GM21786 (cell line): ENCODE measurements at regions not wholly inside any gene's neighbourhood (a gene's known extent, or its start where the extent isn't known, plus 50 kb on each side); places are given as distances from the start of the nearest gene placed in this dataset.
A peak's percentile ranks its signal among the peaks of the same experiment; 100 is the strongest.
"Not testable (repeated sequence)": the region's sequence is repeated elsewhere in the genome, so short reads cannot be mapped to it uniquely, and the experiment has no call there.

Experiments
- ATAC-seq: cut with Tn5 transposase; IDR thresholded peaks from one replicate; pipeline ENCODE4 v1.9.1; 2021; ENCODE audit not compliant: unreplicated experiment

GRCh38 chr18:46226461-46226860, 122.3 kb downstream of the HAUS1 start:
- ATAC-seq = no peak

DNA sequence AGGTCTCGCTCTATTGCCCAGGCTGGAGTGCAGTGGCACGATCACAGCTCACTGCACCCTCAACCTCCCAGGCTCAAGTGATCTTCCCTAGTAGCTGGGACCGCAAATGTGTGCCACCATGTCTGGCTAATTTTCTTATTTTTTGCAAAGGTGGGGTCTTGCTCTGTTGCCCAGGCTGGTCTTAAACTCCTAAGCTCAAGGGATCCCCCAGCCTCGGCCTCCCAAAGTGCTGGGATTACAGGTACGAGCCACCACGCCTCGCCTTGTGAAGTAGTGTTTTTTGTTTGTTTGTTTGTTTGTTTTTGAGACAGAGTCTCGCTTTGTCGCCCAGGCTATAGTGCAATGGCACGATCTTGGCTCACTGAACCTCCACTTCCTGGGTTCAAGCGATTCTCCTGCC, 125.5 kb downstream of the HAUS1 start:
- ATAC-seq = not testable (repeated sequence)

GRCh38 chr18:46236156-46236555, 132.0 kb downstream of the HAUS1 start:
- no peak for ATAC-seq

DNA sequence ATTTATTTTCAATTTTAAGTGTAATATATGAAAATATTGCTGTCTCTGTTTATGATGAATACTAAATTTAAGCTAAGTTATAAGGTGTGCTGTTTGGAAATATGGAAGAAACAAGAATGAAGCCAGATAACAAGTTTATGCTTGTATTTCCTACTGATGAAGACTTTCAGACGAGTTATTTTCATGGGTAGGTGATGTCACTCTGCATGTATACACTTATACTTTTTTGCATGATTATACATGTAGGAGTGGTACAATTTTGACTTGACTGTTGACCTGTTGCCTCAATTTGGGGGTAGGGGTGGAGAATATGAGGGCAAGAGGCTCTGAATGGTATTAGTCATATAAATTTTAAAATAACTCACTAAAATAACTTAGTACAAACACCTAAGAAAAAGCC, 133.7 kb downstream of the HAUS1 start:
- no peak for ATAC-seq

- no peak for ATAC-seq
These were observed 135.4 kb downstream of the HAUS1 start for GRCh38 chr18:46239549-46239948.

DNA sequence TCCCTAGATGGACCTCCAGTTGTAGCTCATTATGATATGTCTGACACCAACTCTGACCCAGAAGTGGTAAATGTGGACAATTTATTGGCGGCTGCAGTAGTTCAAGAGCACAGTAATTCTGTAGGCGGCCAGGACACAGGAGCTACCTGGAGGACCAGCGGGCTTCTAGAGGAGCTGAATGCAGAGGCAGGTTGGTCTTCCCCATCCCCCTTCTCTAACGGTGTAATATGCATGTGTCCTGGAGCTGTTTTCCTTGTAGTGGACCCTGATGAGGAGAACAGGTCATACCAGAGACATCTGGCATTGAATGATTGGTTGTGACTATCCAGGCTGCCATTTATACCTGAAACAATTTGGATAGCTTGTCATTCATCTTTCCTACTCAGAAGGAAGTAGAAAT, 135.8 kb downstream of the HAUS1 start:
- no peak for ATAC-seq

GRCh38 chr18:46241393-46241792, 137.2 kb downstream of the HAUS1 start:
- not testable (repeated sequence) for ATAC-seq

DNA sequence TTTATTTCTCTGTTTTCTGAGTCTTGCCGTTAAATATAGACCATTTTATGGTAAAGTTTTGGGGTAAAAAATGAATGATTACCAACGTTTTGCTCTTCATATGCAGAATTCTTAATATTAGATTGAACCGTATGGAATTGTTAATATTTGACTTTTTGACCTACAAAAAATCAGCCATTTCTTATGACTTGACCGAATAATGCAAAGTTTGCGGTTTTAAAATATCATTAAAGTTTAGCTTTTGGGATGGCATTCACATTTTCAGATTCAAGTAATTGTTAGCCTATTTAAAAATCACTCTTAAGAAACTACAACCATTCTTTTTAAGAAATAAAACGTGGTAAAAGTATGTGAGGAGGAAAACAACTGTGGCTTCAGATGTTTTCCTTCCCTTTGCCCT, 138.0 kb downstream of the HAUS1 start:
- no peak for ATAC-seq

DNA sequence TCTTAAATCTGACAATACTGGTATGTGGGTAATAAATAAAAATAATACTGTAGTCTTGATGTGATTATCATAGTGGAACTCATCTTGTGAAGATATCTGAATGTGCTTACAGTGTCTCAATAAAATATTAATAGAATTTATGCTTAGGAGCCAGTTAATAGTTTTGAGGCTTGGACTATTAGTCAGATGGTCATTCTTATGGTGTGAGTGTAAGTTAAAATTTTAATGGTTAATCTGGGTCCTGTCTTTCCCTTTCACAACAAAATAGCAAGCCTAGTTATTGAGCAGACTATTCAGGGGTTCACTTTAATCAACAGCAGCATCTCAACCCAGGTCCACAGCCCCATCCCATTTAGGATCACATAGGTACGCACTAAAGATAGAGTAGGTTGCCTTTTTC, 138.9 kb downstream of the HAUS1 start:
- no peak for ATAC-seq

DNA sequence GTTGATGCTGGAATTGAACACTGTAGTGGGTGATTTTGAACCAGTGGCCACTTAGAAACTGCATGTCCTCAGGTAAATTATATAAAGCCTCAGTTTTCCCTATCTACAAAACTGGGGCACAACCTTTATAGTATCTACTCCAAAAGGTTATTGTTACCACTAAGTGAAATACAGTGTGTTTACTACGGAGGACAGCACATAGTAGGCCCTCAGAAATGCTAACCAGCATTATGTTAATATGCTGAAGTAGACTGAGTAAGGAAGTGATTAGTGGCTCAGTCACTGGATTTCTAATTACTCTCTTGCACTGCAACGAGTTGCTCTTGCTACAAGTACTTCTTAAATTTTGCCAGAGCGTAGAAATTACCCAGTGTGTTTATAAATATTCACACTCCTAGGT, 139.5 kb downstream of the HAUS1 start:
- ATAC-seq = no peak

- no peak for ATAC-seq
These were observed 141.9 kb downstream of the HAUS1 start for GRCh38 chr18:46246101-46246500.

GRCh38 chr18:46247942-46248341, 143.8 kb downstream of the HAUS1 start:
- no peak for ATAC-seq

DNA sequence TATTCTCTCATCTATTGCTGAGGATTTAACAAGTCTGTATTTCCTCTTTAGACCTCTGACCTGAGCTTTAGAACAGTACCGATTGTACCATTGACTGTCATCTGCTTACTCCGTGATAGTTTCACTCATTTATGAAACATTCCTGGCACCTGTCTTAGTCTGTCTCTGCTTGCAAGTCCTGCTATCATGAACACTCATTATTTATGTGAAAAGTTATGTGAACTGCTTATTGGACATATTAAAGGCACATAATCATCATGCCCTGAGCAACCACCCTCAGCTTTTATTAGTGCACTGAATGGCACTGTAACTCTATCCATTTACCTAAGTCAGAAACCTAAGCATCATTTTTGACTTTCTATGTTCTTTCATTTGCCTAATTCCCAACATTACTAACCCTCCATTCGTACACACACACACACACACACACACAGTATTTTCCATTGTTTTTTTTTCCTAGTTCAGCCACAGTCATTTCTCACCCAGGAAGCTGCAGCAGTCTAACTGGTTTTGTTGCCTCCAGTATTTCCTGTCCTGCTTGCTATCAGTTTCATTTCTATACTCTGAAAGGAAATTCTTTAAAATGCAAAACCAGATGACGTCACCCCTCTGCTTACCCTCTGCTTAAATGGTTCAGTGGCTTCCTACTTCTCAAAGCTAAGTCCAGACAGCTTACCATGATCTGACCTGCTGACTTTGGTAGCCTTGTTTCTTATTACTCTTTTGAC, 146.1 kb downstream of the HAUS1 start:
- peak; percentile 99 for ATAC-seq

DNA sequence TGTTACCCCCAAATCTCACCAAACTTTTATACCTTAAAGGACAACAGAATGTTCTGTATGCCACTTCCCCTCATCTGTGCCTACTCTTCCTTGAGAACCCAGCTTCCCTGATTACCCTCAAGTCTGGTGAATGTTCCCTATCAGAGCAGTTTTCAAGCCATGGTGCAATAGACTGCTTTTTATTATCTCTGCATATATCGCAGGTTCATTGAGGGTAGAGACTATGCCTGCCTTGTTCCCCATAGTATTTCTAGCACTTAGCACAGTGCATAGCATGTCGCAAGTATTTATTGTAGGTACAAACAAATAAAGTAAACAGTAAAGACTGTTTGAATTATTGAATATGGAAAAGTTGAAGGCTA, 146.6 kb downstream of the HAUS1 start:
- ATAC-seq = no peak

GRCh38 chr18:46252759-46253158, 148.6 kb downstream of the HAUS1 start:
- ATAC-seq = no peak

GRCh38 chr18:46253498-46253897, 149.3 kb downstream of the HAUS1 start:
- no peak for ATAC-seq

GRCh38 chr18:46256078-46256477, 151.9 kb downstream of the HAUS1 start:
- ATAC-seq = no peak

GRCh38 chr18:46257366-46257765, 153.2 kb downstream of the HAUS1 start:
- no peak for ATAC-seq

DNA sequence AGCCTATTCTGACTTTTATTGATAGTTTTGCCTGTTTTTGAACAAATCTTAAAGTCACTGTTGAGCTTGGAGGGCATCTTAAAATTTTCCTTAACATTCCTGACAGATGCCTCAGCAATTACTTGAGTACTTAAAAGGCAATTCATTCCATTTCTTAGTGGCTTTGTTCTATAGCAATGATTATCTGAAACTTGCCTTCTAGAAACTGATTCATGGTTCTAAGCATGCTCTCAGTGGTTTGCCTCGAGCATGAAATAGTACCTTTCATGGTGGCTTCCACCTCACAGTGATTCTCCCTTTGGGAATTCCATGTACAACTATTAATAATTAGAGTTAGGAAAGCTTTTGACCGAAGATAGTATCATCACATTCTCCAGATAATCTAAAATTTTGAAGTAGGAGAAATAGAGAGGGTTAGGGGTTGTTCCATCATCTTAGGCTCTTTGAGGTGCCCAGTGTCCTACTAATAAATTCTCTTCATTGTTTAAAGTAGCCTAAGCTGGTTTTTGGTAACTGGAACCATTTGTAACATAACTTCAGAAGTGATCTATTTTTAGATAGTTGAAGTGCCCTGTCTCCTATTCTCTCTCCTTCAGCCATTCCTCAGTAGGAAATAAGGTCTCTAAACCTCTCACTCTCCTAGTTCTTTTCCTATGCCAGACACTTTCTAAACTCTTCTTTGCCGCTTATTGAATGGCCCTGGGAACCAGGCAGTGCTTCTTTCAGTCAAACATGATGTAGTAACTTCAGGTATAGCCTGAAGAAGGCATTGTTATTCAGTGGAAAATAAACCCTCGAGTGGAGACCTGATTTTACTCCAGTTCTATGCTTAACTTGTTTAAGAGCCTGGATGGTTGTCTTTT, 156.1 kb downstream of the HAUS1 start:
- no peak for ATAC-seq

DNA sequence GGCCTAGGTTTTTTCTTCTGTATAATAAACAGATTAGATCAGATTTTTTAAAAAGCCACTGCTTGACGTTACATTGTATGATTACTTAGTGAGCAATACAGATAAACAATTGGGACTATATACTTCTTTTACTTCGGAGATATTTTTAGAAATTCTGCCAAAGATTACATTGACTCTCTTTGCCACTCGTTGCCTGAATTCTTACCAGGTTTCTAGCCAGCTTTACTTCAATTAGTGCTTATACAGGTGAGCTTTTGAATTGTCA, 156.6 kb downstream of the HAUS1 start:
- ATAC-seq = no peak

DNA sequence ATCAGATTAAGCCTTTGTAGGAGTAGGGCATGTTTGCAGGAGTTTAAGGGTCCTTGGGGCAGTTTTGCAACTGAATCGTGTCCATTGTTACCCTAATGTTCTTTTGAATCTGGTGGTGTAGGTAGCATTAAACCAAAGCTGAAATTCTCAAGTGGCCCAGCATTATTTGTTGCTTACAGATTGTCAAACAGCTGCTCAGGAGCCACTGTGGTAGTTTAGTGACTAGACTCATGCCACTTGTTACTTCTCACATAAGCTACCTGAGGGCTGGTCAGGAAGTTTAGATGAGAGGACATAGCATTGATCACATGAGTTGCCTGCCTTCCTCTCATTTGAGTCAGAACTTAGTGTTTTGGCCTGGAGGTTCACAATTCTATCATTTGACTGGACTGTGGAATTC, 157.6 kb downstream of the HAUS1 start:
- no peak for ATAC-seq

DNA sequence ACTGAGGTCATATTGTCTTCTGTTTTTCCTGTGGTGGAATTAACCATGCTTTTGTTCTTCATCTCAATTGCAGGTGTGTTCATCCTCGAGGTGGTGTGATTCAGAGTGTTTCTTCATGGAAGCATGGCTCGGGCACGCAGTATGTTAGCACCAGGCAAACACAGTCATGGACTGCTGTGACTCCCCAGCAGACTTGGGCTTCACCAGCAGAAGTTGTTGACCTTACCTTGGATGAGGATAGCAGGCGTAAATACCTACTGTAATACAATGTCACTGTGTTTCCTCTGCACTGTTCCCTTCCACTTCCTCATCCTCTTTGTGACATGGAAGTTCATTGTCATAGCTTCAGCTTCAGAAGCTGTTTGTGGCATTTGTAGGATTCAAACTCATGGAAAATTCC, 158.7 kb downstream of the HAUS1 start:
- ATAC-seq = no peak

DNA sequence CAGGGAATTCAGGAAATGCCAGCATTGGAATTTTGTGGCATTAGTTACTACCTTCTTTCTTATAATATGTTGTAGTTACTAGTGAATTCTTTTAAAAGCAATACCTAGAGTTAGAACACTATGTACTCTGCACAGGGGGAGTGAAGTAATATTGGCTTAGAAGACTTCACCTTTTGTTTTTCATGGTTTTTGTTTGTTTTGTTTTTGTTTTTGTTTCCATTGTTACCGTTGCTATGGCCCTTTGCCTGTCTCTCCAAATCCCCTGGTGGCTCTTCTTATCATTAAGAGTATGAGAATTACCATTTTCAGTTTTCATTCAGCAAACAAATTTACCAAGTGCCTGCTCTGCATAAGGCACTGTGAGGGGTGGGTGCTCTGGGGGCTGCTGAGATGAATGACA, 160.1 kb downstream of the HAUS1 start:
- ATAC-seq = no peak
